Right ventricle myocardium superior (tissue), 1 donor: ENCODE measurements at regions not wholly inside any gene's neighbourhood (a gene's known extent, or its start where the extent isn't known, plus 50 kb on each side); places are given as distances from the start of the nearest gene placed in this dataset.

Source experiments
- ATAC-seq: fragments of 200-7000 bp; cut with Tn5 transposase; one replicate; pipeline ENCODE4 v1.9.1; 2020; ENCODE audit warnings: mild to moderate bottlenecking; ENCODE audit not compliant: poor library complexity
- DNase-seq: peaks from one replicate; pipeline ENCODE4 v3.0.0-alpha.2; 2020
- intact Hi-C: fragments of 100-400 bp; cut with DNase I; formaldehyde crosslinking; loops from one replicate; pipeline ENCODE4 v1.11.2; 2022
- donor health status: DM: no; HTN: yes; CAD: no; lungs with severe emphysema.

DNA sequence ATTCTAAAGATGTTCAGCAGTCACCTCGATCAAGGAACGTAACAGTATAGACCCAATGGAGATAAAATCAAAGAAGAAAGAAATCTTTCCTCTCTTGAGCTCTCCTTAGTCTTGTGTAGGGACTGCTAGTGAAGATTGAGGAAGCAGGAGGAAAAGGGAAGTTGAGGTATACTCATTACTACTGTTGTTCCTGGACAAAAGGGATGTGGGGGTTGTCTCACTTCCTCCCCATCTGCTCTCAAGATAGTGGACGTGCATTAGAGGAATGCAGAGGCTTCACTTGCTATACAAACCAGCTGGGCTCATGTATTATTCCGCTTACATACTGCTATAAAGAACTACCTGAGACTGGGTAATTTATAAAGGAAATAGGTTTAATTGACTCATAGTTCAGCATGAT is 208.9 kb upstream of the ARHGEF9 start:
- DNase-seq (no peak), ATAC-seq (no peak)
- intact Hi-C loops, result no loop called here

DNA sequence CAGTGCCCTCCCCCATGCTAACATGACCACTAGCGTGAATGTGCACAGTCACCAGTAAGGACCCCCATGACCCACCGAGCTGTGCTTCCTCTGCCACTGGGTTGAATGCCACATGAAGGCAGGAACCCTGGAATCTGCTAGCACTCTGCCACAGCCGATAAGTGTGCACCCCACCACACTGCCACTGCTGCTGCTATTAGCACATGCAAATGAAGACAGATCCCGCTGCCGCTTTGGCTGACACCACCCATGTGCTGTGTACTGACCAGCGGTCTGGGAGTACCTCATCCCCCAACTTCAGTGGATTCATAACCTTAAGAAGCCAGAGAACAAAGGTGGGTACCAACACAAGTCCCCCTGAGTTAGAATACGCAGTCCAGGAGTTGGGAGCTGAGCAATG is 200.9 kb upstream of the ARHGEF9 start:
- intact Hi-C loops, result no loop called here
- ATAC-seq (no peak), DNase-seq (no peak)

DNA sequence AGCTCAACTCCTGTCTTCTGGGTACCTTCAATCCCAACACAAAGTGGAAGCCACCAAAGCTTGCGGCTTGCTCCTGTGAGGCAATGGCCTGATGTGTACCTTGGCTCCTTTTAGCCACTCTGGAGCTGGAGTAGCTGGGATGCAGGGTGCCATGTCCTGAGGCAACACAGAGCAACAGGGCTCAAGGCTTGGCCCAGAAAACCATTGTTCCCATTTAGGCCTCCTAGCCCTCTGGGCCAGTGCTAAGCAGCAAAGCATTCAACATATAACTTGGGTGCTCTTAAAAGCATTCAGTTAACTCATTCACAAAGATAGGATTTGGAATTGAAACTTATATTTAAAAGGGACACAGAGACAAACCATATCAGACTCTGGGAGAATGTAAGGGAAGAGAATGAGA is 194.5 kb upstream of the ARHGEF9 start:
- DNase-seq (no peak), ATAC-seq (no peak)
- intact Hi-C loops, result no loop called here

DNA sequence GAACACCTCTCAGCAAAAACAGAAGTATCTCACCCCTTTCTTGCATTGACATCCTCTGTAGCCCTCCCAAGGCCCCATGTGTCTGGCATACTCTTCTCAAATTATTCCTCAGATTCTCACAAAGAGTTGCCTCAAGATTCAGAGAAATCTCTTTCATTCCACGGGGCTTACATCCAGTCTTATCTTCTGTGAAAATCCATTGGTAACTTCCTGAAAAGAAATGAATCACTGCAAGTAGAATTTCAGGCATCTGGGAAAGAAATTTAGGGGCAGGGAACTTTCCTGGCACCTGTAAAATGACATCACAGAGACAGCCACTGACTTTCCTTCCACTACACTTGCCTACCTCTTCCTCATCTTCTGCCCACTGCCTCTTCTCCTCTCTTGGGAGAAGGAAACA is 182.5 kb upstream of the ARHGEF9 start:
- ATAC-seq (no peak), DNase-seq (no peak)
- intact Hi-C loops, result no loop called here

DNA sequence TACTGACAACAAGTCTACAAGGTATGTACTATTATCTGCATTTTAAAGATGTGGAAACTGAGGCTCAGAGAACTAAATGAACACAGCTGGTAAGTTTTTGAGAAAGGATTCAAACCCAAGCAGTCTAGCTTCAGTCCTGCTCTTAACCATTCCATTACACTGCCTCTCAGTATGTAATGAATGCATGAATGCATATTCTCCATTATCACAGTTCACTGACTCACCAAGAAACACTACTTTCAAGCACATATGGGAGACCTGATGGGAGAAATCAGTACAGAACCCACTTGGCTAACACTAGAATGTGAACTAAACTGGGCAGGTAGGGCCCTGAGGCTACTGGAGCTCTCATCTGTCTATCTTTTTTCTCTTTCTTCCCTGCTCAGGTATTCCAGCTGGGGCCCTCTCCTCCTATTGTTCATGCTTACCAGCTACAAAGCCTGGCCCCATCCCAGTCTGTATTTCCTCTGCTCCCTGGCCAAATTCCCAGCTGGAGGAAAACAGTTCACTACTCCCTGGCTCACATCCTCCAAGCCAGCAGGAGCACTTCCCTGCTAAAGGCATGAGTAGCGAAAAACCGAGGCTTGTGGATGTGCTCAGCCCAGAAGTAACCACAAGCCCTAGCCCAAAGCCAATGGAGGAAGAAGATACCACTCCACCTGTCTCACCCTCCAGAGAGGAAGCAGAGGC is 178.2 kb upstream of the ARHGEF9 start:
- intact Hi-C loops, result no loop called here
- no peak for ATAC-seq
- no peak for DNase-seq

DNA sequence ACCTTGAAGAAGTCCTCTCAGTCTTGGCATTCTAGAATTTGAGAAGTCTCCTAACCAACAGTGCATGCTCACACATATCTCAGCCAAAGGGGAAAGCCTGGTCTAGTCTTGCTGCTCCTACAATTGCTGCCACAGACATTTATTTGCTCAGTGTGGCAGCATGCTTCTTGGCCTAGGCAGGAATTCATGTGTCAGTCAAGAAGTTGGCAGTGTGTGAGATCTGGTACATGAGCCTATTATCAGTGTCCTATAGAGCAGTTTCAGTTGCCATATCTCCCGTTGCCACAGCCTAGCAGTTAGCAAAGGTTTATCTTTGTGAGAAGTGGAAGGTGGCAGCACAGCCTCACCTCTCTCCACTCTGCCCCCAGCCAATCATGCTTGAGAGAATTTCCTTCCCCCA is 176.9 kb upstream of the ARHGEF9 start:
- ATAC-seq (peak; percentile 22), DNase-seq (no peak)
- intact Hi-C loops, result no loop called here

DNA sequence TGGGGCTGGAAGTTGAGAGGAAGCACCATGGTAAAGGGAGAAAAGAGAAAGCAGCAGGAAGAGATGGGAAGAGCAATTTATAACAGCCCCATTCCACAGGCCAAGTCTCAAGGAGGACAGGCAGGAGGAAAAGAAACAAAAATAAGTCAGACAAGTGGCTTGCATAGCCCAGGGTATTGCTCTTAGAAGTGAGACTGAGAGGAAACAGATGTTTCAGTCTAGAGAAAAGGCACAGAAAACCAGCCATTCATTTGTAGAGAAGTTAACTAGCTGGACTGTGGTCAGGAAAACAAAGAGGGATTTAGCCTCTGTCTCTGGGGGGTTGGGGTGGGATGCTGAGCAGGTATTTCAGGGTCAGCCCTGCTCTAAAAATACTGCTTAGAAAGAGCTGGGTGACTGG is 175.0 kb upstream of the ARHGEF9 start:
- intact Hi-C loops, result no loop called here
- ATAC-seq (no peak), DNase-seq (no peak)

DNA sequence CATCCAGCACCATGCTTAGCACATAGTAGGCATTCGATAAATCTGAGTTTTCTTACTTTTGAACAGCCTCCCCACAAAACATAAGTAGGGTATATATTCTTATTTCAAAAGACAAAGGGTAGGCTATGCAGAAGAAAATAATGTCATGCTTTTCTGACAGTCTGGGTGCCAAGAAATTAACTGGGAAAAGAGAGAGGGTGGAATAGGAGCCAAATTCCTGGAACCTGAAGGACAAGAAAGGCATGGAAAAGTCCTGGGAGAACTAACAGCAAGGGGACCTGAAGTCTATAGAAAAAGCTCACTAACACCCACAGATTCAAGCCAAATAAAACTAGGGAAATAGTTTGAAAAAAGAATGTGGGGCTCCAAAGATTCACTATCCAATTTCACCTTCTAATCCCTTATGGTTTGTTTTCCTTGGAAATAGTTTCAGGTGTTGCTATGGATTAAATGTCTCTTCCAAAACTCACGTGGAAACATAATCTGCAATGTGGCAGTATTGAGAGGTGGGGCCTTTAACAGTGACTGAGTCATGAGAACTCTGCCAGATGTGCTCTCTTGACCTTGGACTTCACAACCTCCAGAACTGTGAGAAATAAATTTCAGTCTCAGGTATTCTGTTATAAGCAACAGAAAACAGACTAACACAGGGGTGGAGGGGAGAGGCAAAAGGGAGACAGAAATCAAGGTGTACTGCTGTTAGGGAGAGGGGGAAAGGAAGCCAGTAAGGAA is 173.3 kb upstream of the ARHGEF9 start:
- intact Hi-C loops, result no loop called here
- DNase-seq (no peak), ATAC-seq (no peak)

DNA sequence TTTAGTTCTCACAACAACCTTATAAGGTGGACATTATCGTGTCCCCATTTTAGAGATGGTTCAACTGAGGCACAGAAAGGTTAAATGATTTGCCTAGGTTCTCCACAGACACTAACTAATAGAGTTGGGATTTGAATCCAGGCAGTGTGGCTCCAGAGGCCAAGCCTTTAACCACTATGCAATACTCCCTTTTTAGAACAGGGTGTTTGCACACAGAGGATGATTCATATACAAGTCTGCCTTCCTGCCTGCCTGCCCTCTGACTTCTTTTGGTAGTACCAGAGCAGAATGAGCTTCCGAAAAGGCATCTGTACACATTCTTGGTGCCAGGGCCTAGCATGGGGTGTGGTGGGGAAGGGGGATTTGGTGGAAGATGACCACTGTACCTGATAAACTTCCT is 150.8 kb upstream of the ARHGEF9 start:
- no peak for DNase-seq
- ATAC-seq, result no peak
- intact Hi-C loops, result no loop called here

DNA sequence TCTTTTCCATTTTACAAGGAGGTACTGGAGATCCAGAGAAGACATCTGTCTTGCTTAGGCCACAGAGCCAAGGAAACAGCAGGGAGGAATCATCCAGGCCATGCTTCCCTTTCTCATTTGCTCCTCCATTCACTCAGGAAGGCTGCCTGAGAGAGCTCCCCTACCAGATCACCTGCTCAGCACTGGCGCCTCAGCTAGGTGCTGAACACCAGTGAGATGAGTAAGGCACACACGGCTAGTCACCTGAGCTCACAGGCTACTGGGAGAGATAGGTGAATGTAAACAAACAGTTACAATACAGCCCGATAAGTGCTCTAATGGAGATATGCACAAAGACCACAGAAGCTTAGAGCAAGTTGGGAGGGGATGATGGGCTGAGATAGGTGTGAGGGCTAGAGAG is 149.8 kb upstream of the ARHGEF9 start:
- intact Hi-C loops, result no loop called here
- ATAC-seq (no peak), DNase-seq (no peak)

DNA sequence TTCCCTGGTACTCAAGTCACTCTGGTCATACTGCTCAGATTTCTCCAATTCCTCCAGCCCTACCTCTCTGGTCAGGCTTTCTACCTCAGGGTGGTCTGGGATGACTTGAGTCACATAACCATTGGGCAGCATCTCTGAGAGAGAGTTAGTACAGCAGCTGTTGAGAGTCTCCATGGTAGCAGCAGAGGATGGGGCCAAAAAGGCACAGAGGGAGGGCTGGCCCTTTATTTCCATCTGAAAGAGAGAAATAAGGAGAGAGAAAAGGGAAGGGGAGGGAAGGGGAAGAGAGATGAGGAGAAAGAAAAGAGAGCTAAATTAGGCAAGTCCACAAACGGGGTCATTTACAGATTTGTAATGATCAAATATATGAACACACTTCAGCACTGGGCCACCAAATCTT is 149.1 kb upstream of the ARHGEF9 start:
- ATAC-seq, result no peak

DNA sequence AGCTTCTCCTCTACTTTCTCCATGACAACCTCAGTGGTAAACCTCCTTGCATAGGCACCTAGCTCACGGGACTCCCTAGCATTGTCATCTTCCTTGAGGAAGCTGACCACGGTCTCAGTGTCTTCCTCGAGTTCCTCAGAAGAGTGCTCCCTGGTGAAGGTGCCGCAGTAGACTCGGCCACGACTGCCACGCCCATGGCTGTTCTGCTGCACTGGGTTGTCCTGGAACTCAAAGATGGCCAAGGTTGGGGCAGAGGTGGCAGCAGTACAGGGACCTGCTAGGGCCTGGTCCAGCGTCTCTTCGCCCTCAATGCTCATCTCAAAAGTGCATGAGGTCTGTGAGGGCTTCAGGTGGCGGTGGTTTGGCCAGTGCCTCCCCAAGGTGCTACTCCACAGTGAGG is 147.9 kb upstream of the ARHGEF9 start:
- intact Hi-C loops, result no loop called here
- no peak for ATAC-seq
- DNase-seq, result no peak

More for the DNA sequence above, 149.1 kb upstream of the ARHGEF9 start:
- no peak for DNase-seq
- intact Hi-C loops, result no loop called here

DNA sequence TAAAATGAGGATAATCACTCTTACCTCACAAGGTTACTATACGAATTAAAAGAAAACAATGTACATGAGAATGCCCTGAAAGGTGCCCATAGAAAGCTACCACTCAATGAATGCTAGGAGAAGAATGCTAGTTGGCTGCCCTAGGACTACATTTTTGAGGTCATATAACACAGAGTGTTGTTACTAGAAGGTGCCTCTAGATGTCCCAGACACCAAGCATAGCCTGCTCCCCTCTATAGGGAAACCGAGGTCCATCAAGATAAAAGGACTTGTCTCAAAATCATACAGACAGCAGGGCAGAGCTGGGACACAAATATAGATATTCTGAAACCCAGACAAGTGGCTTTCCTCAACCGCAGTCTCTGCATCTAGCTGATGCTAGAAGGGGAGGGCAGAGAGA is 147.0 kb upstream of the ARHGEF9 start:
- intact Hi-C loops, result no loop called here
- no peak for DNase-seq
- no peak for ATAC-seq

DNA sequence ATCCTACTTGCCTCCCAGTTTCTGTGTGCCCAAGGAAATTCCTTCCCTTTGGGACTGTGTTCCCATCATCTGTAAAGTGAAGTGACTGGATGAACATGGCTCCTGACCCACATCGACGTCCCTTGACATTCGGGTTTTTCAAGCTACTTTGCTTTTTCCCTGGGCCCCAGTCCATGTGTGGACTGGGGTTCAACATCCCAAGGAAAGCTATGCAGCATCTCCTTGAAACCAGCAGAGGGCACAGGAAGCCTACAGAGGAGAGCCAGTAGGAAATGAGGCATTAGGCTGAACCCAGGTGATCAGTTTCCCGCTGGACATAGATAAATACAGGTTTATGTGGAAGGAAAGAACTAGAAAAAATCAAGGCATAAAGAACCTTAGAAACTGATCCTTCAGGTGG is 145.1 kb upstream of the ARHGEF9 start:
- intact Hi-C loops, result no loop called here
- DNase-seq, result no peak
- ATAC-seq, result no peak

DNA sequence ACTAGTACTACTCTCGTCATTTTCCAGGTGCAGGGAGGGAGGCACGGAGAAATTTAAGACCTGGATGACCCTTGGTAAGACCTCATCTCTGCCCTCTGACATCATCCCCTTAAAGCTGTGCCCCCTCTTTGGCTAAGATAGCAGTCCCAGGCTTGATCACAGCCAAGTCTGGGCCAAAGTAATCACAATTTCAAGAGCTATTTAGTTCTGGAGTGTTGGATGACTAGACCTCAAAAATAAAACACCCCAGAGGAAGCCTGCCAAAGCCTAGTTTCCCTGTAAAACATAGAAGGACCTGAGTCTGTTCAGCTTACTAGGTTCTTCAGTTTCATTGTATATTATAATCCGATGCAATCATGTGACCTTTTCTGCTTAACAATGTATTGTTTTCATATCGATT is 144.6 kb upstream of the ARHGEF9 start:
- intact Hi-C loops, result no loop called here
- ATAC-seq, result no peak
- DNase-seq, result no peak

DNA sequence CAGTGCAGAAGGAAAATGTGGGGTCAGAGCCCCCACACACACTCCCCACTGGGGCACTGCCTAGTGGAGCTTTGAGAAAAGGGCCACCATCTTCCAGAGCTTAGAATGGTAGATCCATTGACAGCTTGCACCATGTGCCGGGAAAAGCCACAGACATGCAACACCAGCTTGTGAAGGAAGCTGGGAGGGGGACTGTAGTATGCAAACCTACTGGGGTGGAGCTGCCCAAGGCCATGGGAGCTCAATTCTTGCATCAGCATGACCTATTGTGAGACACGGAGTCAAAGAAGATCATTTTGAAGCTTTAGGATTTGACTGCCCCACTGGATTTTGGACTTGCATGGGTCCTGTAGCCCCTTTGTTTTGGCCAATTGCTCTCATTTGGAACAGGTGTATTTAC is 142.8 kb upstream of the ARHGEF9 start:
- DNase-seq (no peak), ATAC-seq (no peak)
- intact Hi-C loops, result no loop called here

DNA sequence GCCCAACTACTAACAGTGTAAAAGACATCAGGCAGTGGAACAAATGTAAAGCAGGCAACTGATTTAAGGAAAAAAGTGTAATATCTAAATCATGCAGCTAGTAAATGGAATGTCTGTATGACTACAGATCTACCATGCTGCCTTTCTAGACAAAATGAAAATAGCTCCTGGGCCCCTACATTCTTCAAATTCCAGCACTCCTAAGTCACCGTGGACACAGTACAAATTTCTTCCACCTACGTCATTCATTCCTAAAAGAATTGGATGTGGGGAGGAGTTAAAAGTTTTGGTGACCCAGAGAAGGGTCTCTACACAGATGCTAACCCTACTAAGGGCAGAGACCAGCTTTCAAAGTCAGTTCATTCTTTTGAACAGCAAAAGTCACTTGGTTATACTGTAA is 137.2 kb upstream of the ARHGEF9 start:
- no peak for ATAC-seq
- DNase-seq, result no peak
- intact Hi-C loops, result no loop called here

DNA sequence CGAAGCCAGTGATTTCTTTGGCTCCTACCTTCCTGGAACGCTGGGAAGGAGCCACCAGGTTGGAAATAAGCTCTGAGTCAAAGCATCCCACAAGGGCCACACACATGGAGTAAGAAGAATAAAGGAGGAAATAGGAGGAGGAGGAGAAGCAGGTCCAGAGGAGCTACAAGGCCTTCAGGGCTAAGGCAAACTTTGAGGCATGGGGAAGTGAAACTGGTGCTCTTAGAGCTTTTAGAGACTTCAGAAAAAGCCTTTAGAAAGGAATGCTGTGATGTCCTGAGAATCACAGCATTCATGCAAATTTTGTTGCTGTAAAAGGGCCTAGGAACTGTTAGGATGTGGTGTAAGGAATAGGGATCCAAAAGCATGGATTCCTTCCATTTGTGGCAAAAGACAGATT is 135.9 kb upstream of the ARHGEF9 start:
- DNase-seq, result no peak
- intact Hi-C loops, result no loop called here
- no peak for ATAC-seq

DNA sequence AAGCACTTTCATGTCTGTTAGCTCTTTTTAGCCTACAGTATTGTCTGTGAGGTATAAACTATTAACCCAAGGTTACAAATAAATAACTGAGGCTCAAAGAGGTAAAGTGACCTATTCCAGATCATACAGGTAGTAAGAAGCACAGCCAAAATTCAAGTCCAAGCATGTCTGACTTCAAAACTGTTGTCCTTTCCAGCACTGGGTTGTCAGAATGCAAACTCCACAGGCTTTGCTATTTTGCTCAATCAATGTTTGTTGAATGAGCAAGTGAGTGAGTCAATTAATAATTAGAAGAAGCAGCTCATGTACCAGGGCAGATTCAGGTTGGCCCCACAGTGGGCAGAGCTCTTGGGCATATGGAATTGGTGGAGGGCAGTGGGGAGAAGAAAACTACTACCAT is 134.1 kb upstream of the ARHGEF9 start:
- intact Hi-C loops, result no loop called here
- DNase-seq, result no peak
- no peak for ATAC-seq

DNA sequence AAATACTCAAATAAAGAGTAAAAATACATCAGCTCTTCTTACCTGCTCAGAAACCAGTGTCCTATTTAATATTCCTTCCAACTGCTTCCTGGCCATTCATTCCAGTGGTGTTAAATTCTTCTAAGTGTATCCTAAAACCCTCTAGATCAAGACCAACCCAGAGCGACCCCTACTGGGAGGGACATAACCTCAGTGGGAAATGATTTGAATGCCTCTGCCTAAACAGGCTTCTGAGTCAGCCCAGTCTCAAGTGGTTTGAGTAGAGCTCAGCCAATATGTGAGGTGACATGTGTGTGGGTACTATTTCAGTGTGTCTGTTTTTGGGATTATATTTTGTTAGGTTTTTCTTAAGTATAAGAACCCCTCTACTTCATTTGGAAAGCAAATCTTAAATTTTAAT is 133.6 kb upstream of the ARHGEF9 start:
- DNase-seq (no peak), ATAC-seq (no peak)
- intact Hi-C loops, result no loop called here

DNA sequence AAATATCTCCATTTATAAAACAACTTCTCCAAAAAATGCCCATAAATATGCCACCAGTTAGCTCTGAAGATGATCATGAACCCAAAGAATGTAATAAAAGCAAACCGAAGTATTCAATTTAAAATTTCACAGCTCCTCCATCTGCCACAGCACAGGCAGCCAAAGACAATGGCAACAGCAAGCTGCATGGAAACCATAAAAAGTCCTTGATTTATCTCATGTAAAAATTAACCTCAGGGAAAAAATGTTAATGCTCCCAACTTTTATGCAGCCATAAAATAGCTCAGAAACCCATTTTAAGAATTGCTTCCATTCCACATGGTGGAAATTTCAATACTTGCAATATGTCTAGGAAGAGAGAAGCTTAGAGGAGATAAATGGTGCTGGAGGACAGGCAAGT is 132.3 kb upstream of the ARHGEF9 start:
- ATAC-seq (no peak), DNase-seq (no peak)
- intact Hi-C loops, result no loop called here
